H1 (cell line): ENCODE measurements at regions not wholly inside any gene's neighbourhood (a gene's known extent, or its start where the extent isn't known, plus 50 kb on each side); places are given as distances from the start of the nearest gene placed in this dataset.

Experiments used
- TF ChIP-seq, protein P1 (sequence below): fragments of 300-600 bp; sonication (generic); IDR thresholded peaks from 2 replicates; pipeline ENCODE4 v1.7.1; 2012; ENCODE audit warnings: low read length, moderate library complexity, mild to moderate bottlenecking, inconsistent platforms; ENCODE audit not compliant: insufficient replicate concordance
- TF ChIP-seq, protein P2 (sequence below): IDR thresholded peaks from 2 replicates; pipeline ENCODE4 v1.6.1; 2011; ENCODE audit warnings: low read length, improper control_type of control experiment

DNA sequence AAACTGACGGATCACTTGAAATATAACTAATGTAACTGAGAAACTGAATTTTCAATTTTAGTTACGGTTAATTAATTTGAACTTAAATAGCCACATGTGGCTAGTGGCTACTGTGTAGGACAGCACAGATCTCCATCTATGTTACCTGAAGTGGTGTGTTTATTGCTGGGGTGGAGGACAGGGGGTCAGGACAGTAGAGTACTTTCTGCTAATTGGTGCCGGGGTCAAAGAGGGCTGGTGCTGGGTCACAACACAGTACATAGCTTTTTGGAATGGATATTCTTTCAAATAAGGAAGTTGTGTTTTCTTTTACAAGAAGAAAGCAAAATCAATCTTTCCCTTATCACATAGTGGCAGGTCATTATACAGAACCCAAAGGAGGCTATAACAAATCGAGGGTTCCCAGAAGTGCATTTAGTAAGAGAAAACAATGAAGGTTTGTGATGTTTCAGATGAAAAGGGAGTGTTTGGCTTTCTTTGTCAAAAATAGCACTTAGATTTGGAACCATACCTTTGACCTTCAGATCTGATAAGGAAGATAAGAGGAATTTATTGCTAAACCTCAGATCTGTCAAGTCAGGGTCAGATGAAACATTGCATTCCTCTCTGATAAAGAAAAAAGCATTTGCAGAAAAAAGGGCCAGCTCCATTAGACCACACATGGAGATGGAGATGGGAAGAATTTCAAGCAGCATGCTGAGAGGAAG, 384.5 kb downstream of the AASDHPPT start (continued):
- TF ChIP-seq, protein P1, sequence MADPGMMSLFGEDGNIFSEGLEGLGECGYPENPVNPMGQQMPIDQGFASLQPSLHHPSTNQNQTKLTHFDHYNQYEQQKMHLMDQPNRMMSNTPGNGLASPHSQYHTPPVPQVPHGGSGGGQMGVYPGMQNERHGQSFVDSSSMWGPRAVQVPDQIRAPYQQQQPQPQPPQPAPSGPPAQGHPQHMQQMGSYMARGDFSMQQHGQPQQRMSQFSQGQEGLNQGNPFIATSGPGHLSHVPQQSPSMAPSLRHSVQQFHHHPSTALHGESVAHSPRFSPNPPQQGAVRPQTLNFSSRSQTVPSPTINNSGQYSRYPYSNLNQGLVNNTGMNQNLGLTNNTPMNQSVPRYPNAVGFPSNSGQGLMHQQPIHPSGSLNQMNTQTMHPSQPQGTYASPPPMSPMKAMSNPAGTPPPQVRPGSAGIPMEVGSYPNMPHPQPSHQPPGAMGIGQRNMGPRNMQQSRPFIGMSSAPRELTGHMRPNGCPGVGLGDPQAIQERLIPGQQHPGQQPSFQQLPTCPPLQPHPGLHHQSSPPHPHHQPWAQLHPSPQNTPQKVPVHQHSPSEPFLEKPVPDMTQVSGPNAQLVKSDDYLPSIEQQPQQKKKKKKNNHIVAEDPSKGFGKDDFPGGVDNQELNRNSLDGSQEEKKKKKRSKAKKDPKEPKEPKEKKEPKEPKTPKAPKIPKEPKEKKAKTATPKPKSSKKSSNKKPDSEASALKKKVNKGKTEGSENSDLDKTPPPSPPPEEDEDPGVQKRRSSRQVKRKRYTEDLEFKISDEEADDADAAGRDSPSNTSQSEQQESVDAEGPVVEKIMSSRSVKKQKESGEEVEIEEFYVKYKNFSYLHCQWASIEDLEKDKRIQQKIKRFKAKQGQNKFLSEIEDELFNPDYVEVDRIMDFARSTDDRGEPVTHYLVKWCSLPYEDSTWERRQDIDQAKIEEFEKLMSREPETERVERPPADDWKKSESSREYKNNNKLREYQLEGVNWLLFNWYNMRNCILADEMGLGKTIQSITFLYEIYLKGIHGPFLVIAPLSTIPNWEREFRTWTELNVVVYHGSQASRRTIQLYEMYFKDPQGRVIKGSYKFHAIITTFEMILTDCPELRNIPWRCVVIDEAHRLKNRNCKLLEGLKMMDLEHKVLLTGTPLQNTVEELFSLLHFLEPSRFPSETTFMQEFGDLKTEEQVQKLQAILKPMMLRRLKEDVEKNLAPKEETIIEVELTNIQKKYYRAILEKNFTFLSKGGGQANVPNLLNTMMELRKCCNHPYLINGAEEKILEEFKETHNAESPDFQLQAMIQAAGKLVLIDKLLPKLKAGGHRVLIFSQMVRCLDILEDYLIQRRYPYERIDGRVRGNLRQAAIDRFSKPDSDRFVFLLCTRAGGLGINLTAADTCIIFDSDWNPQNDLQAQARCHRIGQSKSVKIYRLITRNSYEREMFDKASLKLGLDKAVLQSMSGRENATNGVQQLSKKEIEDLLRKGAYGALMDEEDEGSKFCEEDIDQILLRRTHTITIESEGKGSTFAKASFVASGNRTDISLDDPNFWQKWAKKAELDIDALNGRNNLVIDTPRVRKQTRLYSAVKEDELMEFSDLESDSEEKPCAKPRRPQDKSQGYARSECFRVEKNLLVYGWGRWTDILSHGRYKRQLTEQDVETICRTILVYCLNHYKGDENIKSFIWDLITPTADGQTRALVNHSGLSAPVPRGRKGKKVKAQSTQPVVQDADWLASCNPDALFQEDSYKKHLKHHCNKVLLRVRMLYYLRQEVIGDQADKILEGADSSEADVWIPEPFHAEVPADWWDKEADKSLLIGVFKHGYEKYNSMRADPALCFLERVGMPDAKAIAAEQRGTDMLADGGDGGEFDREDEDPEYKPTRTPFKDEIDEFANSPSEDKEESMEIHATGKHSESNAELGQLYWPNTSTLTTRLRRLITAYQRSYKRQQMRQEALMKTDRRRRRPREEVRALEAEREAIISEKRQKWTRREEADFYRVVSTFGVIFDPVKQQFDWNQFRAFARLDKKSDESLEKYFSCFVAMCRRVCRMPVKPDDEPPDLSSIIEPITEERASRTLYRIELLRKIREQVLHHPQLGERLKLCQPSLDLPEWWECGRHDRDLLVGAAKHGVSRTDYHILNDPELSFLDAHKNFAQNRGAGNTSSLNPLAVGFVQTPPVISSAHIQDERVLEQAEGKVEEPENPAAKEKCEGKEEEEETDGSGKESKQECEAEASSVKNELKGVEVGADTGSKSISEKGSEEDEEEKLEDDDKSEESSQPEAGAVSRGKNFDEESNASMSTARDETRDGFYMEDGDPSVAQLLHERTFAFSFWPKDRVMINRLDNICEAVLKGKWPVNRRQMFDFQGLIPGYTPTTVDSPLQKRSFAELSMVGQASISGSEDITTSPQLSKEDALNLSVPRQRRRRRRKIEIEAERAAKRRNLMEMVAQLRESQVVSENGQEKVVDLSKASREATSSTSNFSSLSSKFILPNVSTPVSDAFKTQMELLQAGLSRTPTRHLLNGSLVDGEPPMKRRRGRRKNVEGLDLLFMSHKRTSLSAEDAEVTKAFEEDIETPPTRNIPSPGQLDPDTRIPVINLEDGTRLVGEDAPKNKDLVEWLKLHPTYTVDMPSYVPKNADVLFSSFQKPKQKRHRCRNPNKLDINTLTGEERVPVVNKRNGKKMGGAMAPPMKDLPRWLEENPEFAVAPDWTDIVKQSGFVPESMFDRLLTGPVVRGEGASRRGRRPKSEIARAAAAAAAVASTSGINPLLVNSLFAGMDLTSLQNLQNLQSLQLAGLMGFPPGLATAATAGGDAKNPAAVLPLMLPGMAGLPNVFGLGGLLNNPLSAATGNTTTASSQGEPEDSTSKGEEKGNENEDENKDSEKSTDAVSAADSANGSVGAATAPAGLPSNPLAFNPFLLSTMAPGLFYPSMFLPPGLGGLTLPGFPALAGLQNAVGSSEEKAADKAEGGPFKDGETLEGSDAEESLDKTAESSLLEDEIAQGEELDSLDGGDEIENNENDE: peak; percentile 36
- TF ChIP-seq, protein P2, sequence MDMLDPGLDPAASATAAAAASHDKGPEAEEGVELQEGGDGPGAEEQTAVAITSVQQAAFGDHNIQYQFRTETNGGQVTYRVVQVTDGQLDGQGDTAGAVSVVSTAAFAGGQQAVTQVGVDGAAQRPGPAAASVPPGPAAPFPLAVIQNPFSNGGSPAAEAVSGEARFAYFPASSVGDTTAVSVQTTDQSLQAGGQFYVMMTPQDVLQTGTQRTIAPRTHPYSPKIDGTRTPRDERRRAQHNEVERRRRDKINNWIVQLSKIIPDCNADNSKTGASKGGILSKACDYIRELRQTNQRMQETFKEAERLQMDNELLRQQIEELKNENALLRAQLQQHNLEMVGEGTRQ: no peak
- TF ChIP-seq, all 59 proteins: peak for 1
